Sigmoid colon (tissue), 6 donors: ENCODE measurements at regions not wholly inside any gene's neighbourhood (a gene's known extent, or its start where the extent isn't known, plus 50 kb on each side); places are given as distances from the start of the nearest gene placed in this dataset.

ENCODE experiments used
- DNase-seq: peaks from one replicate; pipeline ENCODE4 v3.0.0-alpha.2; 2019
- H3K27ac ChIP-seq, 4 donors: fragments of 200-600 bp; sonication (generic); one replicate each; pipeline ENCODE4 v1.5.1; 2016 to 2019; ENCODE audit warnings: mild to moderate bottlenecking in 1 of 4
- H3K27me3 ChIP-seq, 3 donors: fragments of 200-600 bp; sonication (generic); one replicate each; pipeline ENCODE4 v1.5.1; 2019; ENCODE audit warnings: mild to moderate bottlenecking in 1 of 3
- H3K36me3 ChIP-seq, 4 donors: fragments of 200-600 bp; sonication (generic); one replicate each; pipeline ENCODE4 v1.5.1; 2016 to 2019
- H3K4me1 ChIP-seq, 4 donors: fragments of 200-600 bp; sonication (generic); one replicate each; pipeline ENCODE4 v1.5.1; 2017 to 2019
- H3K4me3 ChIP-seq, 4 donors: fragments of 200-600 bp; sonication (generic); one replicate each; pipeline ENCODE4 v1.5.1; 2017 to 2019; ENCODE audit warnings: mild to moderate bottlenecking in 2 of 4, moderate library complexity in 1 of 4
- H3K9me3 ChIP-seq, 4 donors: fragments of 200-600 bp in 3 of 4; sonication (generic) in 3 of 4; one replicate each; pipeline versions ENCODE4 v1.5.1 to v1.6.1; 2013 to 2019
- CTCF ChIP-seq, 4 experiments: fragments of 450-650 bp in 3 of 4; fragments of 200-600 bp in 1 of 4; IDR thresholded peaks; one replicate each; pipeline ENCODE4 v1.5.1; 2016 to 2019; ENCODE audit warnings: antibody characterized with exemption in 4 of 4, mild to moderate bottlenecking in 3 of 4, moderate library complexity in 2 of 4
- EP300 ChIP-seq, 4 donors: sonication (generic); formaldehyde crosslinking; IDR thresholded peaks; one replicate each; pipeline ENCODE4 v1.6.1; 2017; ENCODE audit warnings: antibody characterized with exemption in 4 of 4
- POLR2A ChIP-seq, 2 donors: fragments of 450-650 bp; IDR thresholded peaks; one replicate each; pipeline ENCODE4 v1.6.1; 2016; ENCODE audit warnings: antibody characterized with exemption in 2 of 2, mild to moderate bottlenecking in 2 of 2, moderate library complexity in 2 of 2
- POLR2AphosphoS5 ChIP-seq, 4 donors: sonication (generic); formaldehyde crosslinking; IDR thresholded peaks; one replicate each; pipeline ENCODE4 v1.6.1; 2017; ENCODE audit warnings: antibody characterized with exemption in 4 of 4
- WGBS, 2 donors: extraction: QIAGEN DNeasy Blood & Tissue Kit; methylation state at CpG; one replicate each; pipeline ENCODE4 v1.1.7; 2013; 5-methylcytosine and 5-hydroxymethylcytosine counted together
- intact Hi-C: fragments of 100-400 bp; cut with DNase I; formaldehyde crosslinking; loops from one replicate; pipeline ENCODE4 v1.15.1; 2023
- donor health status: healthy with polysubstance abuse.
- donor health status: healthy.

GRCh38 chr1:2907051-2907450 is 105.6 kb upstream of the TTC34 start:
- DNase-seq: no peak
- peaks cover 0 to 36% (median 0%) of the 10 kb centered on the region in 3 donors for H3K27me3 ChIP-seq
- no peak overlapping the region for H3K4me3 ChIP-seq
- H3K36me3 ChIP-seq: no peaks in the 10 kb centered on the region
- WGBS, 2 donors: 88 to 93% methylated on average over 16 of the region's 16 CpGs
- H3K4me1 ChIP-seq: no peaks in the 10 kb centered on the region
- intact Hi-C loops: no loop called here
- no peak overlapping the region for H3K27ac ChIP-seq
- TF ChIP-seq CTCF (IDR thresholded peaks at IDR 0.05): no peak
- TF ChIP-seq EP300 (IDR thresholded peaks at IDR 0.05): no peak
- TF ChIP-seq POLR2A (IDR thresholded peaks at IDR 0.05): no peak
- no peak for TF ChIP-seq POLR2AphosphoS5 (IDR thresholded peaks at IDR 0.05)
- H3K9me3 ChIP-seq: no peaks in the 10 kb centered on the region

- WGBS, 2 donors: 84 to 87% methylated on average over 16 of the region's 16 CpGs
- intact Hi-C loops: no loop called here
- Histone ChIP-seq H3K36me3 (no peaks in the 10 kb centered on the region), H3K27me3 (peaks cover 0 to 36% (median 0%) of the 10 kb centered on the region in 3 donors), H3K4me1 (no peaks in the 10 kb centered on the region), H3K4me3 (no peak overlapping the region), H3K9me3 (no peaks in the 10 kb centered on the region), H3K27ac (no peak overlapping the region)
- no peak for DNase-seq
- TF ChIP-seq EP300 (IDR thresholded peaks at IDR 0.05) (no peak), CTCF (IDR thresholded peaks at IDR 0.05) (no peak), POLR2AphosphoS5 (IDR thresholded peaks at IDR 0.05) (no peak), POLR2A (IDR thresholded peaks at IDR 0.05) (no peak)
These were observed 106.6 kb upstream of the TTC34 start for GRCh38 chr1:2908081-2908480.

- no peak for DNase-seq
- intact Hi-C loops: no loop called here
- H3K9me3 ChIP-seq: no peaks in the 10 kb centered on the region
- no peaks in the 10 kb centered on the region for H3K4me1 ChIP-seq
- no peak overlapping the region for H3K4me3 ChIP-seq
- WGBS, 2 donors: 60 to 80% methylated on average over 15 of the region's 15 CpGs
- H3K27ac ChIP-seq: no peak overlapping the region
- TF ChIP-seq EP300 (IDR thresholded peaks at IDR 0.05) (no peak), POLR2AphosphoS5 (IDR thresholded peaks at IDR 0.05) (no peak), CTCF (IDR thresholded peaks at IDR 0.05) (no peak), POLR2A (IDR thresholded peaks at IDR 0.05) (no peak)
- peaks cover 0 to 35% (median 0%) of the 10 kb centered on the region in 3 donors for H3K27me3 ChIP-seq
- H3K36me3 ChIP-seq: no peaks in the 10 kb centered on the region
These were observed 107.1 kb upstream of the TTC34 start for GRCh38 chr1:2908561-2908960.

- intact Hi-C loops: no loop called here
These were observed 108.3 kb upstream of the TTC34 start for GRCh38 chr1:2909797-2910196.

More at GRCh38 chr1:2909797-2910196, 108.3 kb upstream of the TTC34 start:
- peaks cover 0 to 26% (median 0%) of the 10 kb centered on the region in 3 donors for H3K27me3 ChIP-seq
- no peak for DNase-seq
- no peaks in the 10 kb centered on the region for H3K4me1 ChIP-seq
- no peak overlapping the region for H3K27ac ChIP-seq
- no peaks in the 10 kb centered on the region for H3K9me3 ChIP-seq
- no peak overlapping the region for H3K4me3 ChIP-seq
- 73 to 90% methylated on average over 14 of the region's 14 CpGs for WGBS, 2 donors
- TF ChIP-seq POLR2A (IDR thresholded peaks at IDR 0.05): no peak
- TF ChIP-seq EP300 (IDR thresholded peaks at IDR 0.05): no peak
- no peak for TF ChIP-seq POLR2AphosphoS5 (IDR thresholded peaks at IDR 0.05)
- no peak for TF ChIP-seq CTCF (IDR thresholded peaks at IDR 0.05)
- H3K36me3 ChIP-seq: no peaks in the 10 kb centered on the region
